Lower lobe of right lung (tissue), 2 donors: ENCODE measurements at regions not wholly inside any gene's neighbourhood (a gene's known extent, or its start where the extent isn't known, plus 50 kb on each side); places are given as distances from the start of the nearest gene placed in this dataset.
A peak's percentile ranks its signal among the peaks of the same experiment; 100 is the strongest.

Experiments used
- ATAC-seq, 2 donors: fragments of 200-7000 bp; cut with Tn5 transposase; one replicate each; pipeline ENCODE4 v1.9.1; 2020 to 2022; ENCODE audit warnings: mild to moderate bottlenecking in 2 of 2, moderate library complexity in 2 of 2
- DNase-seq: peaks from one replicate; pipeline ENCODE4 v3.0.0-alpha.2; 2020
- H3K27ac ChIP-seq: fragments of 200-600 bp; one replicate; pipeline ENCODE4 v1.8.0; 2022
- H3K27me3 ChIP-seq: fragments of 200-600 bp; one replicate; pipeline ENCODE4 v1.8.0; 2022; ENCODE audit warnings: low read depth
- H3K36me3 ChIP-seq: fragments of 200-600 bp; one replicate; pipeline ENCODE4 v1.8.0; 2022; ENCODE audit warnings: mild to moderate bottlenecking
- H3K4me1 ChIP-seq: fragments of 200-600 bp; one replicate; pipeline ENCODE4 v1.8.0; 2022
- H3K4me3 ChIP-seq: fragments of 200-600 bp; one replicate; pipeline ENCODE4 v1.8.0; 2022; ENCODE audit warnings: mild to moderate bottlenecking
- H3K9me3 ChIP-seq: fragments of 200-600 bp; one replicate; pipeline ENCODE4 v1.8.0; 2022
- intact Hi-C: fragments of 100-400 bp; cut with DNase I; formaldehyde crosslinking; loops from one replicate; pipeline ENCODE4 v1.11.0; 2022
- TF ChIP-seq, protein P1 (sequence below): fragments of 200-600 bp; IDR thresholded peaks from one replicate; pipeline ENCODE4 v1.8.0; 2022; ENCODE audit warnings: antibody characterized with exemption, mild to moderate bottlenecking
- donor health status: DM: no; HTN: yes; CAD: no; lungs with severe emphysema.

DNA sequence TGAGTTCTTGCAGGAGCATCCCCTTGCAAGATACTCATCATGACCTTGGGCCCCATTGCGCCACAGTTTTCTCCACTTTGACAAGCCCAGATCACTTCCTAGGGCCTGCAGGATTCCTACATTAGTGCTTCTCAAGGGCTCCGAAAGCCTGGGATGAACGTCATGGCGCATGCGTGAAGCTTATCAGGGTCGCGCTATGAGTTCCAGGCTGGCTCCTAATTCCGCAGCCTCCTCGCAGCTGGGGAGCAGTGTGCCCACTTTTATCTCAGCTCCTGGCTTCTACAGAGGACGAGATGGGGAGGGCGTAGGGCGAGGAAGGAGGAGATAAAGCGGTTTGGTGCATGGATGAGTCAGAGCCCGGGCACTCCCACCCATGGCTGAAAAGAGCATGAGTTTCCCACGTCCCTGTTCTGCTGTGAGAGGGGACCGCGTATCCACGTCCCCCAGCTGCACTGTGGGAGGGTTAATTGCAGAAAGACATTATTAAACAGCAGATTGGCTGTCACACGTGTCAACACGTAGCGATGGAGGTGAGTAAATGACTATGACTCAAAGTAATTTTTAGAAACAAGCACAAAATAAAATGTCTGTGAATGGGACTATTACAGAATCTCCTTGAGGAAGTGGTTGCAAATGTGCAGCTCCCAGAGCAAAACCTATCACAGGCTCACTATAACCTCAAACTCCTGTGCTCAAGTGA is 72.9 kb upstream of the DSP start:
- peak overlapping the region; percentile 13 for H3K4me3 ChIP-seq
- no peaks in the 10 kb centered on the region for H3K27me3 ChIP-seq
- no peaks in the 10 kb centered on the region for H3K36me3 ChIP-seq
- ATAC-seq (peak; percentile 31 to 54), DNase-seq (no peak)
- peaks cover 10% of the 10 kb centered on the region for H3K4me1 ChIP-seq
- TF ChIP-seq, protein P1, sequence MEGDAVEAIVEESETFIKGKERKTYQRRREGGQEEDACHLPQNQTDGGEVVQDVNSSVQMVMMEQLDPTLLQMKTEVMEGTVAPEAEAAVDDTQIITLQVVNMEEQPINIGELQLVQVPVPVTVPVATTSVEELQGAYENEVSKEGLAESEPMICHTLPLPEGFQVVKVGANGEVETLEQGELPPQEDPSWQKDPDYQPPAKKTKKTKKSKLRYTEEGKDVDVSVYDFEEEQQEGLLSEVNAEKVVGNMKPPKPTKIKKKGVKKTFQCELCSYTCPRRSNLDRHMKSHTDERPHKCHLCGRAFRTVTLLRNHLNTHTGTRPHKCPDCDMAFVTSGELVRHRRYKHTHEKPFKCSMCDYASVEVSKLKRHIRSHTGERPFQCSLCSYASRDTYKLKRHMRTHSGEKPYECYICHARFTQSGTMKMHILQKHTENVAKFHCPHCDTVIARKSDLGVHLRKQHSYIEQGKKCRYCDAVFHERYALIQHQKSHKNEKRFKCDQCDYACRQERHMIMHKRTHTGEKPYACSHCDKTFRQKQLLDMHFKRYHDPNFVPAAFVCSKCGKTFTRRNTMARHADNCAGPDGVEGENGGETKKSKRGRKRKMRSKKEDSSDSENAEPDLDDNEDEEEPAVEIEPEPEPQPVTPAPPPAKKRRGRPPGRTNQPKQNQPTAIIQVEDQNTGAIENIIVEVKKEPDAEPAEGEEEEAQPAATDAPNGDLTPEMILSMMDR, result no peak
- no peaks in the 10 kb centered on the region for H3K9me3 ChIP-seq
- intact Hi-C loops, result no loop called here
- no peak overlapping the region for H3K27ac ChIP-seq

DNA sequence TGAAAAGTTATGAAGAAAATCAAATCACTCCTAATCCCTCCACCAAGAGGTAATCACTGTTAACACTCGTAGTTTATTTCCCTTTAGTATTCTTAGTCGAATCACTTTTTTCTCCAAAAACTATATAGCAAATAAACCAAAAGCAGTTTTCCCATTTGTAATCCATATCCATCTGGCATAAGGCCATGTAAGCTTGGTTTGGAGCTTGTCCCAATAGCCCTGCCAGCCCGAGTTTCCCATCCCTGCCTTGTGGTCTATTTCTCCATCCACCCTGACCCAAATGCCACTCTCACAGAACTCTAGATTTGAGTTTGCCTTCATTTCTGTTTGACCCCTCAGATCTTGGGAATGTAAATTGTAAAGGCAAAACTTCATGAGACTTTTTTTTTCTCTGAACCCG is 71.8 kb upstream of the DSP start:
- ATAC-seq (no peak), DNase-seq (no peak)
- intact Hi-C loops, result no loop called here
- H3K36me3 ChIP-seq, result no peaks in the 10 kb centered on the region
- no peak overlapping the region for H3K4me3 ChIP-seq
- H3K27ac ChIP-seq, result no peak overlapping the region
- H3K9me3 ChIP-seq, result no peaks in the 10 kb centered on the region
- H3K27me3 ChIP-seq, result no peaks in the 10 kb centered on the region
- TF ChIP-seq, protein P1, result no peak
- peaks cover 10% of the 10 kb centered on the region for H3K4me1 ChIP-seq

DNA sequence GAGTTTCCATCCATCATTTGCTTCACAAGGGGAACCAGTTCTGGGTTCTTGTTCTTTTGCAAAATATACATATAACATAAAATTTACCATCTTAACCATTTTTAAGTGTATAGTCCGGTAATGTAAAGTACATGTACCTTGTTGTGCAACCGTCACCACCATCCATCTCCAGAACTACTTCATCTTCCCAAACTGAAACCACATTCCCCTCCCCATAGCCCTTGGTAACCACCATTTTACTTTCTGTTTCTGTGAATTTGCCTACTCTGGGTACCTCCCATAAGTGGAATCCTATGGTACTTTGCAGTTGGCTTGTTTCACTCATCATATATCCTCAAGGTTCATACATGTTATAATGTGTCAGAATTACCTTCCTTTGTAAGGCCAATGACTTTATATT is 70.3 kb upstream of the DSP start:
- H3K9me3 ChIP-seq, result no peaks in the 10 kb centered on the region
- TF ChIP-seq, protein P1, result no peak
- H3K36me3 ChIP-seq, result no peaks in the 10 kb centered on the region
- DNase-seq (no peak), ATAC-seq (no peak)
- H3K4me1 ChIP-seq, result peaks cover 10% of the 10 kb centered on the region
- intact Hi-C loops, result no loop called here
- H3K4me3 ChIP-seq, result no peak overlapping the region
- H3K27ac ChIP-seq, result no peak overlapping the region
- H3K27me3 ChIP-seq, result no peaks in the 10 kb centered on the region

DNA sequence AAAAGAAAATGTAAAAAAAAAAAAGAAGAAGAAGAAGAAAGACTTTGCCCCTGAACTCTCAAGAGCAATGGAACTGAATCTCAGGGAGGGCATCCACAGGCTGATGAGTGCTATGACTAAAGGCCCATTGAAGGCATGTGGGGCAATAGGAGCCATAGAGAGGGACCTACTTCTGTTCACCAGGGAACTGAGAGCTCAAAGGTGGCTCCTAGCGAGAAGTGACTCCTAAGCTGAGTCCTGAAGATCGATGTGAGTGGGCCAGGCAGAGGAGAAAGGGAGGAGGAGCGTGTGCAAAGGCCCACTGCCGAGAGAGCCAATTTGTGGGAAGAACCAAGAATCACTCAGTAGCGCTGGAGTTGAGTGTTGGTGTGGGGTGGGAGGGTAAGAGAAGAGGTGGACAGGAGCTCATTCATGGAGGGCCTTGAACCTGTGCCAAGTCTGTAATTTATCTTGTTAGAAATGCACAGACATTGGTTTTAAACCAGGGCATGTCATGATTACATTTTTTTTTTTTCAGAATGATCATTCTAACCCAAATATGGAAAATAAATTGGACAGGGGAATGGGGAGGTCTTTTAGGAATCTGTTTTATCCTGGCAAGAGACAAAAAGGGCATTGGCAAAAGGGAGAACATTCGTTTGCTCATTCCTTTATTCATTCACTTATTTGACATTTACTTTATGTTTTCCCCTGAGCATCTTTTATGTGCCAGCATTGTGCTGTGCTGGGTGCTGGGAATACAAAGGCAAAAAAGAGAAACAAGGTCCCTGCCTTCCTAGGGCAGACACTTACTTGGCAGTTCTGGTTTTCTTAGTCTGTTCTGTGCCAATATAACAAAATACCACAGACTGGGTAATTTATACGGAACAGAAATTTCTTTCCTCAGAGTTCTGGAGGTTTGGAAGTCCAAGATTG is 67.4 kb upstream of the DSP start:
- intact Hi-C loops, result no loop called here
- Histone ChIP-seq H3K27ac (no peak overlapping the region), H3K9me3 (no peaks in the 10 kb centered on the region), H3K4me1 (no peaks in the 10 kb centered on the region), H3K36me3 (no peaks in the 10 kb centered on the region), H3K27me3 (no peaks in the 10 kb centered on the region), H3K4me3 (no peak overlapping the region)
- no peak for ATAC-seq
- TF ChIP-seq, protein P1, result no peak
- no peak for DNase-seq

DNA sequence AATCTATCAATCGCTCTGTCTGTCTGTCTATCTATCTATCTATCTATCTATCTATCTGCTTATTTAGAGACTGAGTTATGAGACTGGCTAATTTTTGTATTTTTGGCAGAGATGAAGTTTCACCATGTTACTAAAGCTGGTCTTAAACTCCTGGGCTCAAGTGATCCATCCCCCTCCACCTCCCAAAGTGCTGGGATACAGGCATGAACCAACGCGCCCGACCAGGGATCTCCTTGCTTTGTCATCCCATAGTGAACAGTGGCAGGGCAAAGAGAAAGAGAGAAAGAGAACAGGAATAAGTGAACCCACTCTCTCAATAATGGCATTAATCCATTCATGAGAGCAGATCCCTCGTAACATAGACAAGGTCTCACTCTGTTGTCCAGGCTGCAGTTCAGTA is 66.4 kb upstream of the DSP start:
- Histone ChIP-seq H3K9me3 (no peaks in the 10 kb centered on the region), H3K4me3 (no peak overlapping the region), H3K36me3 (no peaks in the 10 kb centered on the region), H3K27me3 (no peaks in the 10 kb centered on the region), H3K4me1 (no peaks in the 10 kb centered on the region), H3K27ac (no peak overlapping the region)
- DNase-seq, result no peak
- intact Hi-C loops, result no loop called here
- TF ChIP-seq, protein P1, result no peak
- no peak for ATAC-seq
